IMR-90 (cell line): ENCODE measurements at regions not wholly inside any gene's neighbourhood (a gene's known extent, or its start where the extent isn't known, plus 50 kb on each side); places are given as distances from the start of the nearest gene placed in this dataset.
"Not testable (repeated sequence)": the region's sequence is repeated elsewhere in the genome, so short reads cannot be mapped to it uniquely, and the experiment has no call there.

Experiments
- FOS ChIP-seq: fragments of 150-350 bp; IDR thresholded peaks from 2 replicates; pipeline ENCODE4 v1.6.1; 2016; ENCODE audit warnings: low read depth, low read length
- MXI1 ChIP-seq: IDR thresholded peaks from 2 replicates; pipeline ENCODE4 v1.6.1; 2012; ENCODE audit warnings: low read depth, mild to moderate bottlenecking, low read length, moderate library complexity, borderline replicate concordance
- POLR2A ChIP-seq: IDR thresholded peaks from 2 replicates; pipeline ENCODE4 v1.6.1; 2012; ENCODE audit warnings: mild to moderate bottlenecking, low read depth, low read length
- TF ChIP-seq, protein P1 (sequence below): conservative IDR thresholded peaks from 2 replicates; pipeline ENCODE4 v1.5.1; 2012; ENCODE audit warnings: mild to moderate bottlenecking, low read depth, low read length, improper control_type of control experiment

GRCh38 chr1:70747123-70747522, 300.5 kb downstream of the PTGER3 start:
- TF ChIP-seq, protein P1, sequence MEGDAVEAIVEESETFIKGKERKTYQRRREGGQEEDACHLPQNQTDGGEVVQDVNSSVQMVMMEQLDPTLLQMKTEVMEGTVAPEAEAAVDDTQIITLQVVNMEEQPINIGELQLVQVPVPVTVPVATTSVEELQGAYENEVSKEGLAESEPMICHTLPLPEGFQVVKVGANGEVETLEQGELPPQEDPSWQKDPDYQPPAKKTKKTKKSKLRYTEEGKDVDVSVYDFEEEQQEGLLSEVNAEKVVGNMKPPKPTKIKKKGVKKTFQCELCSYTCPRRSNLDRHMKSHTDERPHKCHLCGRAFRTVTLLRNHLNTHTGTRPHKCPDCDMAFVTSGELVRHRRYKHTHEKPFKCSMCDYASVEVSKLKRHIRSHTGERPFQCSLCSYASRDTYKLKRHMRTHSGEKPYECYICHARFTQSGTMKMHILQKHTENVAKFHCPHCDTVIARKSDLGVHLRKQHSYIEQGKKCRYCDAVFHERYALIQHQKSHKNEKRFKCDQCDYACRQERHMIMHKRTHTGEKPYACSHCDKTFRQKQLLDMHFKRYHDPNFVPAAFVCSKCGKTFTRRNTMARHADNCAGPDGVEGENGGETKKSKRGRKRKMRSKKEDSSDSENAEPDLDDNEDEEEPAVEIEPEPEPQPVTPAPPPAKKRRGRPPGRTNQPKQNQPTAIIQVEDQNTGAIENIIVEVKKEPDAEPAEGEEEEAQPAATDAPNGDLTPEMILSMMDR, result not testable (repeated sequence)
- not testable (repeated sequence) for TF ChIP-seq MXI1, FOS, POLR2A
